Right atrium auricular region (tissue), 2 donors: ENCODE measurements at regions not wholly inside any gene's neighbourhood (a gene's known extent, or its start where the extent isn't known, plus 50 kb on each side); places are given as distances from the start of the nearest gene placed in this dataset.

Source experiments
- DNase-seq: peaks from one replicate; pipeline ENCODE4 v3.0.0-alpha.2; 2019; ENCODE audit warnings: low spot score
- H3K27ac ChIP-seq, 2 donors: fragments of 200-600 bp; sonication (generic); 1 replicate in 1 of 2; 2 replicates in 1 of 2; pipeline ENCODE4 v1.5.1; 2016 to 2019
- H3K27me3 ChIP-seq, 2 donors: fragments of 200-600 bp; sonication (generic); one replicate each; pipeline versions ENCODE4 v1.5.1 to v1.6.0; 2017 to 2019
- H3K36me3 ChIP-seq: fragments of 200-600 bp; sonication (generic); one replicate; pipeline ENCODE4 v1.5.1; 2016
- H3K4me1 ChIP-seq, 2 donors: fragments of 200-600 bp; sonication (generic); one replicate each; pipeline versions ENCODE4 v1.5.1 to v1.6.0; 2017 to 2019
- H3K4me3 ChIP-seq, 2 donors: fragments of 200-600 bp; sonication (generic); 1 replicate in 1 of 2; 2 replicates in 1 of 2; pipeline ENCODE4 v1.5.1; 2017 to 2019; ENCODE audit warnings: mild to moderate bottlenecking in 1 of 2, moderate library complexity in 1 of 2
- H3K9me3 ChIP-seq, 2 donors: fragments of 200-600 bp; sonication (generic); one replicate each; pipeline ENCODE4 v1.5.1; 2019
- CTCF ChIP-seq, 2 donors: fragments of 200-600 bp; sonication (generic); IDR thresholded peaks; one replicate each; pipeline ENCODE4 v1.5.1; 2019; ENCODE audit warnings: antibody characterized with exemption in 2 of 2

GRCh38 chr6:92763274-92763584 is 656.1 kb downstream of the EPHA7 start:
- DNase-seq = no peak
- H3K27me3 ChIP-seq = no peaks in the 10 kb centered on the region
- TF ChIP-seq CTCF (IDR thresholded peaks at IDR 0.05) = no peak
- no peaks in the 10 kb centered on the region for H3K9me3 ChIP-seq
- H3K4me1 ChIP-seq = no peaks in the 10 kb centered on the region
- no peak overlapping the region for H3K4me3 ChIP-seq
- no peak overlapping the region for H3K27ac ChIP-seq
- H3K36me3 ChIP-seq = no peaks in the 10 kb centered on the region

DNA sequence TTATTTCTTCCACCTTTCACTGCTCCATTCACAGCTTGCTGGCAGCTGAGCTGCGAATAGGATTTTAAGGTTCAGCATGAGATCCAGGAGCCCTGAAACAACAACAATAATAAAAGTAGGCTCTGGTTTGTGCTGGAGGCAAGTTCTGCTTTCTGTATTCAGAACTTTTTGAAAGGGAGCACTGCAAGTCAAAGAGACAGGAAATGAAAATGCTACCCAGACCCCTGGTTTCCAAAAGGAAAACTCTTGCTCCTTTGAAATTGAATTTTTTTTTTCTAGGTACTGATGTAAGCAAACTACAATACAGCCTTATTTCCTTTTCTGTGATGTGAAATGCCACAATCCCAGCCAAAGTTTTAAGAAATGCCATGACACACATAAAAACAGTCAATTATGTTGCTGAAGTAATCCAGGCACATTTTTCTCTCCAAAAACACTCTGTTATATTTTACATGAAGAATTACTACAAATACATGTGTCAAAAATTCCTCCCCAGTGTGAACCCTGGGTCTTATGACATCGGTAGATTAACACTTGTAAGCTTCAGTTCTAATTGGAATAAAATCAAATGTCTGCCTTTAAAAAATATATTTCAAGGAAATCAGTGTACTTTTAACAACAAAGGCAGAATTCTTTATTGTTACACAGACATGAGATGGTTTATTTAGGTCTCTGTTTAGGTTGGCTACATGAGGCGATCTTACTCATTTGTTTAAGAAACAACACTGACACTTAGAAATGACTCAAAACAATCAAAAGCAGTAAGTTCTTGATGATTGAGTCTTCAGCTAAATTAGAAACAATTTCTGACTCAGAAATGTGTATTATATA is 656.7 kb downstream of the EPHA7 start:
- H3K9me3 ChIP-seq = no peaks in the 10 kb centered on the region

DNA sequence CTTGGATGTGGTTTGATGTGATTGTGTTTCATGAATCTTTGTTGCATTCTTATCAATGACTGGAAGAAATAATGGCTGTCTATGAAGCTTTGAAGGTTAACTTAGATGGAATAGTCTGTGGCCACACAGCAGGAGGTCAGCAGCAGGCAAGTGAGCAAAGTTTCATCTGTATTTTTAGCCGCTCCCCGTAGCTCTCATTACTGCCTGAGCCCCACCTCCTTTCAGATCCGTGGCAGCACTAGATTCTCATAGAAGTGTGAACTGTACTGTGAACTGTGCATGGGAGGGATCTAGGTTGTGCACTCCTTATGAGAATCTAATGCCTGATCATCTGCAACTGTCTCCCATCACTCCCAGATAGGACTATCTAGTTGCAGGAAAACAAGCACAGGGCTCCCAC is 660.2 kb downstream of the EPHA7 start:
- H3K27me3 ChIP-seq = no peaks in the 10 kb centered on the region
- DNase-seq = no peak
- no peak for TF ChIP-seq CTCF (IDR thresholded peaks at IDR 0.05)
- H3K4me3 ChIP-seq = no peak overlapping the region
- H3K4me1 ChIP-seq = no peaks in the 10 kb centered on the region
- no peaks in the 10 kb centered on the region for H3K9me3 ChIP-seq
- H3K36me3 ChIP-seq = no peaks in the 10 kb centered on the region
- no peak overlapping the region for H3K27ac ChIP-seq

More for the DNA sequence above, 656.7 kb downstream of the EPHA7 start:
- Histone ChIP-seq H3K4me3 (no peak overlapping the region), H3K36me3 (no peaks in the 10 kb centered on the region), H3K4me1 (no peaks in the 10 kb centered on the region), H3K27me3 (no peaks in the 10 kb centered on the region), H3K27ac (no peak overlapping the region)
- DNase-seq = no peak
- TF ChIP-seq CTCF (IDR thresholded peaks at IDR 0.05) = no peak

DNA sequence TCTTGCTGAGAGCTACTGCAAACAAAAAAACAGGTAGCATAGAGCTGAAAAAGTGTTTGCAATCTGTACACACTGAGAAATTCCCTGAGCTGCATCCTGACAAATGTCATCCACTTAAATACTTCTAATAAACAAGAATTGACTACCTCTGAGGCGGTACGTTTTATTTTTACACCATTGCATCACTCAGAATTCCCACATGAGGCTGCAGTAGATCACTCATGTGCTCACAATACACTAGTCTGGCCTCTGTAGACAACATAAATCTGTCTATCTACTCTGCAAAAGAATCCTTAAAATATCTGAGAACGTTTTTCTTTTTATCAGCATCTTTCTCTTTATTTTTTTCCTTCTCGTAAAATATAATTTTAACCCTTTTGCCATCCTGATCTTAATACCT is 661.4 kb downstream of the EPHA7 start:
- Histone ChIP-seq H3K36me3 (no peaks in the 10 kb centered on the region), H3K9me3 (peaks cover 0 to 5% of the 10 kb centered on the region in 2 donors), H3K4me1 (no peaks in the 10 kb centered on the region), H3K27me3 (no peaks in the 10 kb centered on the region), H3K27ac (no peak overlapping the region), H3K4me3 (no peak overlapping the region)
- no peak for TF ChIP-seq CTCF (IDR thresholded peaks at IDR 0.05)
- DNase-seq = no peak

DNA sequence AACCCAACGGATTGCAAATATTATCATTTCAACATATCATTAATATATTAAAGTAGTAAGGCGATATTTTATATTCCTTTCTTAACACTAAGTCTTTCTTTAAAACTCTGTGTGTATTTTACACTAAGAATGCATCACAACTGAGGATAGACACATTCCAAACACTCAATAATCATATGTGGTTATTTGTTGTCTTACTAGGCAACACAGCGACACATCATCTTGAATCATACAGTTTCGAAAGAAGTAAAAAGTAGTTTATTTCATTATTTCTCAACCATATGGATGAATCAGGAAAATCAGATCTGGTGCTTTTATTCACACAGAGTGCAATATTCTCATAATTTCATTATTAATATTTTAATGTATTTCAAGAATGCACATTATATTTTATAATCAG is 662.4 kb downstream of the EPHA7 start:
- Histone ChIP-seq H3K4me3 (no peak overlapping the region), H3K4me1 (no peaks in the 10 kb centered on the region), H3K9me3 (peaks cover 0 to 15% of the 10 kb centered on the region in 2 donors), H3K27me3 (no peaks in the 10 kb centered on the region), H3K27ac (no peak overlapping the region), H3K36me3 (no peaks in the 10 kb centered on the region)
- no peak for DNase-seq
- TF ChIP-seq CTCF (IDR thresholded peaks at IDR 0.05) = no peak

GRCh38 chr6:92753956-92754355 is 665.4 kb downstream of the EPHA7 start:
- no peaks in the 10 kb centered on the region for H3K4me1 ChIP-seq
- no peak for TF ChIP-seq CTCF (IDR thresholded peaks at IDR 0.05)

More at GRCh38 chr6:92753956-92754355, 665.4 kb downstream of the EPHA7 start:
- no peak overlapping the region for H3K4me3 ChIP-seq
- peaks cover 0 to 15% of the 10 kb centered on the region in 2 donors for H3K9me3 ChIP-seq
- H3K36me3 ChIP-seq = no peaks in the 10 kb centered on the region
- no peak for DNase-seq
- no peaks in the 10 kb centered on the region for H3K27me3 ChIP-seq
- H3K27ac ChIP-seq = no peak overlapping the region
